Mucosa of descending colon (tissue), 3 donors: ENCODE measurements at regions not wholly inside any gene's neighbourhood (a gene's known extent, or its start where the extent isn't known, plus 50 kb on each side); places are given as distances from the start of the nearest gene placed in this dataset.

Experiments
- ATAC-seq: fragments of 200-7000 bp; cut with Tn5 transposase; one replicate; pipeline ENCODE4 v1.9.1; 2020; ENCODE audit warnings: mild to moderate bottlenecking, moderate library complexity
- DNase-seq, 3 donors: peaks; one replicate each; pipeline ENCODE4 v3.0.0-alpha.2; 2020
- H3K36me3 ChIP-seq: fragments of 200-600 bp; one replicate; pipeline ENCODE4 v1.8.0; 2021; ENCODE audit warnings: low read depth, mild to moderate bottlenecking
- H3K4me1 ChIP-seq: fragments of 200-600 bp; one replicate; pipeline ENCODE4 v1.8.0; 2021; ENCODE audit warnings: low read depth, mild to moderate bottlenecking
- H3K4me3 ChIP-seq: fragments of 200-600 bp; one replicate; pipeline ENCODE4 v1.8.0; 2021; ENCODE audit warnings: mild to moderate bottlenecking
- H3K9me3 ChIP-seq: fragments of 200-600 bp; one replicate; pipeline ENCODE4 v1.8.0; 2021; ENCODE audit warnings: mild to moderate bottlenecking
- CTCF ChIP-seq: fragments of 200-600 bp; IDR thresholded peaks from one replicate; pipeline ENCODE4 v1.8.0; 2022; ENCODE audit warnings: antibody characterized with exemption, mild to moderate bottlenecking
- intact Hi-C, 2 donors: fragments of 100-400 bp; cut with DNase I in 1 of 2; cut with micrococcal nuclease in 1 of 2; formaldehyde crosslinking; loops; one replicate each; pipeline versions ENCODE4 v1.11.0 to v1.11.1; 2022; cut with DNase I, micrococcal nuclease
- donor health status: DM: no; HTN: no; CAD: no; lungs with moderate emphysema.
- donor health status: DM: no; HTN: no; CAD: no.
- donor health status: DM: no; HTN: yes; CAD: no.

GRCh38 chr14:38762426-38762825 lies 340.6 kb downstream of the SEC23A start:
- TF ChIP-seq CTCF: no peak

DNA sequence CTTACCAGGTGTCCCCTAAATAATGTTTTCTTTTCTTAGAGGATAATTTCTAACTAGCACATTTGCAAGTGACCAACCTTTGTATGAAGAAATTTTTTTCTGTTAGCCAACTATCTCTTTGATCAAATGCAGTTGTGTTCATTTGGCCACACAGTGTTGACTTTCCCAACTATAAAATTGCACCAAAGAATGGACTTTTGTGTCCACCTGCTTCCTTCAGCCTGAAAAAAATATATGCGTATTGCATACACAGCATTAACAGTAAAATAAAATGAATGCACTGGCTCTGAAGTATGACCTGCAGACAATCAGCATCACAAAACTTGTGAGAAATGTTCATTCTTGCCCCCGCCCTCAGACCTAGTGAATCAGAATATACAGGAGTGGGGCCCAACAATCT lies 342.0 kb downstream of the SEC23A start:
- no peak for DNase-seq
- Histone ChIP-seq H3K36me3 (no peaks in the 10 kb centered on the region), H3K4me1 (peaks cover 11% of the 10 kb centered on the region), H3K9me3 (no peaks in the 10 kb centered on the region), H3K4me3 (no peak overlapping the region)
- TF ChIP-seq CTCF: no peak
- intact Hi-C loops: no loop called here
- ATAC-seq: peak; percentile 86

More at GRCh38 chr14:38762426-38762825, 340.6 kb downstream of the SEC23A start:
- Histone ChIP-seq H3K36me3 (no peaks in the 10 kb centered on the region), H3K4me1 (peaks cover 11% of the 10 kb centered on the region), H3K9me3 (no peaks in the 10 kb centered on the region), H3K4me3 (no peak overlapping the region)
- no peak for DNase-seq
- no peak for ATAC-seq
- intact Hi-C loops: no loop called here

- intact Hi-C loops: no loop called here
- Histone ChIP-seq H3K9me3 (no peaks in the 10 kb centered on the region), H3K36me3 (no peaks in the 10 kb centered on the region), H3K4me3 (no peak overlapping the region), H3K4me1 (peaks cover 11% of the 10 kb centered on the region)
- DNase-seq (no peak), ATAC-seq (no peak)
- TF ChIP-seq CTCF: no peak
Measured at GRCh38 chr14:38758661-38759060, 344.4 kb downstream of the SEC23A start.

- no peak for DNase-seq
- H3K9me3 ChIP-seq: no peaks in the 10 kb centered on the region
- TF ChIP-seq CTCF: no peak
- H3K4me3 ChIP-seq: no peak overlapping the region
- H3K36me3 ChIP-seq: no peaks in the 10 kb centered on the region
- no peak for ATAC-seq
- no peaks in the 10 kb centered on the region for H3K4me1 ChIP-seq
- intact Hi-C loops: no loop called here
Measured at GRCh38 chr14:38755036-38755435, 348.0 kb downstream of the SEC23A start.

DNA sequence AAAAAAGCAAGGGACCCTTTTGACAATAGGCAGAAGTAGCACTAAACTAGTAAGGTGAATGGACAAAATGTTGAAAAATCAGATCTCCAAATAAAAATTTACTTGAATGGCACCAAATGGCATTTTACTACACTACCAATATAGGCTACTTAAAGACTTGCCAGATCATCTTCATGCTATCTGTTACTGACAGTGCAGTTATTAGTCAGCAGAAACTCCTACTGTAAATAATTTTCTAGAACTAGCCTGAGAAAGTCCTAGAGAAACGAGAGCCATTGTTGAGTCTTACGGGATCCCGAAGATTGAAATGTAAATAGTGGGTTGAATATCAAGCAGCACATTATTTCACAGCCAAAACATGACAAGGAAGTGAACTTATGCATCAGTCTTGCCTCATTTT lies 350.3 kb downstream of the SEC23A start:
- H3K4me1 ChIP-seq: no peaks in the 10 kb centered on the region
- H3K9me3 ChIP-seq: no peaks in the 10 kb centered on the region
- DNase-seq (no peak), ATAC-seq (no peak)
- no peak for TF ChIP-seq CTCF
- intact Hi-C loops: no loop called here
- H3K36me3 ChIP-seq: no peaks in the 10 kb centered on the region
- no peak overlapping the region for H3K4me3 ChIP-seq

GRCh38 chr14:38752341-38752740 lies 350.7 kb downstream of the SEC23A start:
- Histone ChIP-seq H3K4me3 (no peak overlapping the region), H3K9me3 (no peaks in the 10 kb centered on the region), H3K36me3 (no peaks in the 10 kb centered on the region), H3K4me1 (no peaks in the 10 kb centered on the region)
- no peak for ATAC-seq
- TF ChIP-seq CTCF: no peak
- intact Hi-C loops: no loop called here
- DNase-seq: no peak
